Neural cell (in vitro differentiated cells): ENCODE measurements at regions not wholly inside any gene's neighbourhood (a gene's known extent, or its start where the extent isn't known, plus 50 kb on each side); places are given as distances from the start of the nearest gene placed in this dataset.

Source experiments
- H2AFZ ChIP-seq: fragments of 200-600, 300-800 bp; sonication (generic), shearing (Covaris generic); 2 replicates; pipeline ENCODE4 v1.6.0; 2014; ENCODE audit warnings: low read depth, mild to moderate bottlenecking, antibody characterized with exemption, low read length, moderate library complexity
- H3F3A ChIP-seq: fragments of 200-600 bp; shearing (Covaris generic); 2 replicates; pipeline ENCODE4 v1.6.1; 2016; ENCODE audit warnings: mild to moderate bottlenecking, moderate library complexity, mixed read lengths, antibody characterized with exemption, low read length; ENCODE audit not compliant: insufficient read depth, poor library complexity, severe bottlenecking
- H3K27ac ChIP-seq: fragments of 200-600, 300-800 bp; sonication (generic), shearing (Covaris generic); 2 replicates; pipeline ENCODE4 v1.5.1; 2014; ENCODE audit warnings: mild to moderate bottlenecking, low read length, moderate library complexity
- H3K27me3 ChIP-seq: fragments of 300-800, 200-600 bp; sonication (generic), shearing (Covaris generic); 2 replicates; pipeline ENCODE4 v1.6.0; 2014; ENCODE audit warnings: mild to moderate bottlenecking, low read depth, low read length, moderate library complexity; ENCODE audit not compliant: insufficient read depth
- H3K36me3 ChIP-seq: fragments of 300-800, 200-600 bp; sonication (generic), shearing (Covaris generic); 2 replicates; pipeline ENCODE4 v1.5.1; 2014; ENCODE audit warnings: mild to moderate bottlenecking, antibody characterized with exemption, low read length, moderate library complexity; ENCODE audit not compliant: insufficient read depth
- H3K4me2 ChIP-seq: fragments of 300-800, 200-600 bp; sonication (generic), shearing (Covaris generic); 2 replicates; pipeline ENCODE4 v1.6.0; 2014; ENCODE audit warnings: mild to moderate bottlenecking, low read length
- H3K4me3 ChIP-seq: fragments of 300-800, 200-600 bp; sonication (generic), shearing (Covaris generic); 2 replicates; pipeline ENCODE4 v1.5.1; 2014; ENCODE audit warnings: mild to moderate bottlenecking, low read length, moderate library complexity
- H3K79me2 ChIP-seq: fragments of 200-600 bp; shearing (Covaris generic); replicated peaks from 2 replicates; pipeline ENCODE4 v1.6.0; 2014; ENCODE audit warnings: mild to moderate bottlenecking, low read length, moderate library complexity; ENCODE audit not compliant: insufficient read depth
- H3K9ac ChIP-seq: fragments of 300-800, 200-600 bp; sonication (generic), shearing (Covaris generic); 2 replicates; pipeline ENCODE4 v1.6.1; 2016; ENCODE audit warnings: mild to moderate bottlenecking, low read length, mixed read lengths
- H3K9me2 ChIP-seq: fragments of 200-600 bp; shearing (Covaris generic); 2 replicates; pipeline ENCODE4 v1.6.1; 2016; ENCODE audit warnings: mild to moderate bottlenecking, low read length, mixed read lengths; ENCODE audit not compliant: insufficient read depth
- H3K9me3 ChIP-seq: fragments of 200-600, 300-800 bp; sonication (generic), shearing (Covaris generic); 2 replicates; pipeline ENCODE4 v1.6.1; 2016; ENCODE audit warnings: mild to moderate bottlenecking, mixed run types, low read length, moderate library complexity, mixed read lengths
- H4K20me1 ChIP-seq: fragments of 200-600 bp; shearing (Covaris generic); 2 replicates; pipeline ENCODE4 v1.6.1; 2016; ENCODE audit warnings: mild to moderate bottlenecking, mixed run types; ENCODE audit not compliant: insufficient read depth
- CTCF ChIP-seq: fragments of 450-650 bp; IDR thresholded peaks from 2 replicates; pipeline ENCODE4 v1.5.1; 2014; ENCODE audit warnings: antibody characterized with exemption, mild to moderate bottlenecking, moderate library complexity; ENCODE audit not compliant: poor library complexity, severe bottlenecking
- EP300 ChIP-seq: fragments of 450-650 bp; conservative IDR thresholded peaks from 2 replicates; pipeline ENCODE4 v1.6.1; 2014; ENCODE audit warnings: antibody characterized with exemption, mild to moderate bottlenecking, moderate library complexity; ENCODE audit not compliant: poor library complexity, severe bottlenecking
- EZH2 ChIP-seq: fragments of 200-600, 300-800 bp; shearing (Covaris generic), sonication (generic); IDR thresholded peaks from 2 replicates; pipeline ENCODE4 v1.6.1; 2014; ENCODE audit warnings: antibody characterized with exemption, low read length, borderline replicate concordance, mild to moderate bottlenecking; ENCODE audit not compliant: insufficient read depth, poor library complexity, severe bottlenecking
- MXI1 ChIP-seq: fragments of 450-650 bp; conservative IDR thresholded peaks from 2 replicates; pipeline ENCODE4 v1.6.1; 2014; ENCODE audit warnings: antibody characterized with exemption, mild to moderate bottlenecking; ENCODE audit not compliant: poor library complexity, severe bottlenecking
- POLR2AphosphoS5 ChIP-seq: IDR thresholded peaks from 2 replicates; pipeline ENCODE4 v1.6.1; 2012
- RAD21 ChIP-seq: fragments of 450-650 bp; conservative IDR thresholded peaks from 2 replicates; pipeline ENCODE4 v1.6.1; 2014; ENCODE audit warnings: antibody characterized with exemption, mild to moderate bottlenecking, moderate library complexity
- SMC3 ChIP-seq: fragments of 450-650 bp; conservative IDR thresholded peaks from 2 replicates; pipeline ENCODE4 v1.6.1; 2014; ENCODE audit warnings: antibody characterized with exemption, mild to moderate bottlenecking, moderate library complexity; ENCODE audit not compliant: poor library complexity
- TAF1 ChIP-seq: IDR thresholded peaks from 2 replicates; pipeline ENCODE4 v1.6.1; 2012; ENCODE audit warnings: low read depth
- TF ChIP-seq, protein P1 (sequence below): IDR thresholded peaks from 2 replicates; pipeline ENCODE4 v1.6.1; 2012; ENCODE audit warnings: borderline replicate concordance

DNA sequence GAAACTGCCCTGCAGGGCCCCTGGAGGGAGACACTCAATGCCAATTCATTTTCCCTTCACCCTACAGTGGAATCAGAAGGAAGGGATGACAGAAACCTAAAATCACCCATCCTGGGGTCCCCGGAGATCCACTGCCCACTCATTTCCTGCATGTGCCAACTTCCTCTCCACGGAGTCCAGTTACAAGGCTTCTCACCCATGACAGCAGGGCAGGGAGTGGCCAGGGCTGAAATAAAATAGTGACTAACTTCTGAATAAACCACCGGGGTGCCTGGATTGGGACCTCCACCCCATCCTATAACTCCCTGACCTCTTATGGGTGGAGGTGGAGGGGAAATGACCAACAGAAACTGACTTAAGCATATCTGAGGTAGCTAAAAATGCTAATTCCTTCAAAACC is 362.3 kb downstream of the MAFB start:
- H3F3A ChIP-seq = peaks cover 3% of the 10 kb centered on the region
- no peak overlapping the region for H3K9ac ChIP-seq
- no peak overlapping the region for H3K4me3 ChIP-seq
- H3K79me2 ChIP-seq = no peaks in the 10 kb centered on the region
- no peaks in the 10 kb centered on the region for H4K20me1 ChIP-seq
- H3K4me2 ChIP-seq = no peak overlapping the region
- no peaks in the 10 kb centered on the region for H3K9me2 ChIP-seq
- H3K9me3 ChIP-seq = no peaks in the 10 kb centered on the region
- H2AFZ ChIP-seq = no peak overlapping the region
- peaks cover 10% of the 10 kb centered on the region for H3K27me3 ChIP-seq
- TF ChIP-seq TAF1 = no peak
- no peak for TF ChIP-seq EZH2
- no peak for TF ChIP-seq SMC3
- TF ChIP-seq, protein P1, sequence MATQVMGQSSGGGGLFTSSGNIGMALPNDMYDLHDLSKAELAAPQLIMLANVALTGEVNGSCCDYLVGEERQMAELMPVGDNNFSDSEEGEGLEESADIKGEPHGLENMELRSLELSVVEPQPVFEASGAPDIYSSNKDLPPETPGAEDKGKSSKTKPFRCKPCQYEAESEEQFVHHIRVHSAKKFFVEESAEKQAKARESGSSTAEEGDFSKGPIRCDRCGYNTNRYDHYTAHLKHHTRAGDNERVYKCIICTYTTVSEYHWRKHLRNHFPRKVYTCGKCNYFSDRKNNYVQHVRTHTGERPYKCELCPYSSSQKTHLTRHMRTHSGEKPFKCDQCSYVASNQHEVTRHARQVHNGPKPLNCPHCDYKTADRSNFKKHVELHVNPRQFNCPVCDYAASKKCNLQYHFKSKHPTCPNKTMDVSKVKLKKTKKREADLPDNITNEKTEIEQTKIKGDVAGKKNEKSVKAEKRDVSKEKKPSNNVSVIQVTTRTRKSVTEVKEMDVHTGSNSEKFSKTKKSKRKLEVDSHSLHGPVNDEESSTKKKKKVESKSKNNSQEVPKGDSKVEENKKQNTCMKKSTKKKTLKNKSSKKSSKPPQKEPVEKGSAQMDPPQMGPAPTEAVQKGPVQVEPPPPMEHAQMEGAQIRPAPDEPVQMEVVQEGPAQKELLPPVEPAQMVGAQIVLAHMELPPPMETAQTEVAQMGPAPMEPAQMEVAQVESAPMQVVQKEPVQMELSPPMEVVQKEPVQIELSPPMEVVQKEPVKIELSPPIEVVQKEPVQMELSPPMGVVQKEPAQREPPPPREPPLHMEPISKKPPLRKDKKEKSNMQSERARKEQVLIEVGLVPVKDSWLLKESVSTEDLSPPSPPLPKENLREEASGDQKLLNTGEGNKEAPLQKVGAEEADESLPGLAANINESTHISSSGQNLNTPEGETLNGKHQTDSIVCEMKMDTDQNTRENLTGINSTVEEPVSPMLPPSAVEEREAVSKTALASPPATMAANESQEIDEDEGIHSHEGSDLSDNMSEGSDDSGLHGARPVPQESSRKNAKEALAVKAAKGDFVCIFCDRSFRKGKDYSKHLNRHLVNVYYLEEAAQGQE = no peak
- TF ChIP-seq POLR2AphosphoS5 = no peak
- no peak overlapping the region for H3K27ac ChIP-seq
- no peaks in the 10 kb centered on the region for H3K36me3 ChIP-seq

DNA sequence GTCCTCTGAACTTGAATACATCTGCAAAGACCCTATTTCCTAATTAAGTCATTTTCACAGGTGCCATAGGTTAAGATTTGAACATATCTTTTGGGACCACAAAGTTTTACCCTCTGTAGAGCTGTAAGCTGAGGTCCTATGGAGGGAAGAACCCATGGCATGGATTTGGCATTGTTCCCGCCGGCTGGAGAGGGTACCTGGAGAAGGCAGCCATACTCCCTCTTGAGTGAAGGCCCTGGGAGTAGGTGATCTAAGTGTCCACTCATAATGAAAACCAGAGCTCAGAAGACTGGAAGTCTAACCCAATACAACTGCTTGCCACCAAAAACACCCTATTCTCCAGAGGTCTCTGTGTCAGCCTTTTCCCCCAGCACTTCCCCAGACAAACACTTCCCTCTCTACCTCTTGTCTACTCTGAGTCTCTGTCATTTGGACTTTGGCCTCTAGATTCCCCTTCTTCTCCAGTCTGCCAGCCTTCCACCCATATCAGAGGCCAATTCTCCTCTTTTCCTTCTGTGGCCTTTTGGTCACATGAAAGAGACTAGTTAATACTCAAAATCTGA is 363.9 kb downstream of the MAFB start:
- Histone ChIP-seq H3K79me2 (no peaks in the 10 kb centered on the region), H3K9me2 (no peaks in the 10 kb centered on the region), H3K9me3 (no peaks in the 10 kb centered on the region), H3F3A (peaks cover 3% of the 10 kb centered on the region), H3K4me3 (no peak overlapping the region), H3K27ac (no peak overlapping the region), H2AFZ (no peak overlapping the region), H3K36me3 (no peaks in the 10 kb centered on the region), H3K9ac (no peak overlapping the region), H3K4me2 (no peak overlapping the region), H4K20me1 (no peaks in the 10 kb centered on the region), H3K27me3 (peaks cover 10% of the 10 kb centered on the region)
- TF ChIP-seq, protein P1 = no peak
- no peak for TF ChIP-seq POLR2AphosphoS5
- no peak for TF ChIP-seq TAF1
- TF ChIP-seq SMC3 = no peak
- TF ChIP-seq CTCF = no peak
- no peak for TF ChIP-seq MXI1
- no peak for TF ChIP-seq EZH2
- TF ChIP-seq RAD21 = no peak
- TF ChIP-seq EP300 = no peak
